ENCODE measurements at regions not wholly inside any gene's neighbourhood (a gene's known extent, or its start where the extent isn't known, plus 50 kb on each side); places are given as distances from the start of the nearest gene placed in this dataset.

DNA sequence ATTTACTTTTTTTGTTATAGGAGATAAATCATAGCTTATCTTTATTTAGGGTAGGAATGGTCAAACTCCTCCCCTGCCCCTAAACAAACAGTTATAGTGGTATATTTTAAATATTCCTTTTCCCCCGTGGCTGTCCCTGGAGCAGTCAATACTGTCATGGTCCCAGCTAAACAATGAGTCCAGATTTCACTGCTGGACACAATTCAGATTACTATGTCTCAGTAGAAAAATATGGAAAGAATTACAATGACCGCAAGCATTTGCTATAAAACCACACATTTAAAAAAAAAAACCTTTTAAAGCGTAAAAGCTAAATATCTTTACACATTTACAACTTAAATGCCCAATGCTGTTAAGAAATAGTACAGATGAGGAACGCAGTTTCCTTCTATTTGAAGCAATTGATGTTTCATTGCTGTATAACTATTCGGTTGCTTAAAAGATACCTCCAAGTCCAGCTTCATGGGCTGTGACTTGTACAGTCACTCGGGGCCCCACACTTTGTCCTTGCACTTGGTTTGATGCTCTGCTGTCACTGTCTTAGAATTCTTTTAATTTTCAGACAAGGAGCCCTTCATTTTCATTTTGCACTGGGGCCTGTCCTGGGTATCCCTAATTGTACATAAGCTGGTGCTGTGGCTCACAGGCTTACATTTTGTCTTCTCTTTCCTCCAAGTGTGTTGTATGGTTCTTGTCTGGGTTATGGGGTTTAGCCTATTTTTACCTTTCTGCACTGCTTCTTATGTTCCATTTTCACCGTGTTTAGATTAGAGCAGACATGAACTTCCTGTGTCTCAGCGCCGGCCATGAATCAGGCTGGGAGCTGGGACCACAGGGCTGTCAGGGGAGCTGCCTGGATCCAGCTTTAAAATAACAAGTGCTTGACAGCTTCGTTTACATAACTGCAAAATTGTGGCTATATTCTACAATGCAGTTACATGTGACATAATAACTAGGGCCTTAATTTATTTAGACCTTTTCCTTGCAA, 530.2 kb upstream of the FZD8 start:
- DNase-seq (ENCODE audit: low read depth): no peak

DNA sequence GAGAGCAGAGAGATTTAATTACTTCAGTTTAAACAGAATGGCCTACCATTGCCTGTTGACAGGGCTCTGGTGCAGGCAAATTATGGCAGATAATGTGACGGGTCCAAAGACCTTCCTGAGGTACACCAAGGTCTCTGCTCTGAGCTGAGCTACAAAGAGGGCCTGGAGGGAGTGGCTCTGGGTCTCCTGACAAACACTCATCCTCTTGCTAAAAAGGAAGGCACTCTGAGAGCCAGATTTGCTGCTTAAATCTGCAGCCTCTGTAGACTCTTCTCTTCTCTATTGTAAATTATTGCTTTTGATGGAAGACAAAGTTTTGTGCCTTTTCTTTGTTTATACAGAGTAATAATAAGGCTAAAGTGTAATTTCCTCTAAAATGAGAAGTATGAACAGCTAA, 529.5 kb upstream of the FZD8 start:
- DNase-seq (ENCODE audit: low read depth): no peak

DNA sequence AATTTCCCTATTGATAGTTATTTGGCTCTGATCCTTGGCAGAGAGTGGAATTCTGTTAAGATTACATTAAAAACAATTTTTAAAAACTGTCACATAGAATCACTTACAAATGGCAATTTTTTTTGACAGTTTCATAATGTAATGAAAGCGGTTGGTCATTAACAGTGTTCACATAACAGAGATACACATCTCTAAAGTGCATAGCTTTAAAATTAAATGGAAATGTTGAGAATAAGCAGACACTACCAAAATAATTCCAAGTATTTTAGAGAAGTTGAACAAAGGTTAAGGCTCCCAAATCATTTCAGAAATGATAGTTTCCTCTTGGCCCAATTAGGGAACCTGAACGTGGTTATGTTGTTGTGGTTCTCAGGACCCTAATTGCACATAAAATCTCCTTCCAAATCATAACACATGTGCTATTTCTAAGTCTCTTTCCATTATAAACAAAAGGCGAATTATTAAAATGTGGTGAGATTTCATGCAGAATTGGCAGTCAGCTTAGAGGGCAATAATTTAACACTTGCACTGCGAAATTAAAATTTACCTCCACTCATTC, 528.9 kb upstream of the FZD8 start:
- DNase-seq (ENCODE audit: low read depth): no peak

DNA sequence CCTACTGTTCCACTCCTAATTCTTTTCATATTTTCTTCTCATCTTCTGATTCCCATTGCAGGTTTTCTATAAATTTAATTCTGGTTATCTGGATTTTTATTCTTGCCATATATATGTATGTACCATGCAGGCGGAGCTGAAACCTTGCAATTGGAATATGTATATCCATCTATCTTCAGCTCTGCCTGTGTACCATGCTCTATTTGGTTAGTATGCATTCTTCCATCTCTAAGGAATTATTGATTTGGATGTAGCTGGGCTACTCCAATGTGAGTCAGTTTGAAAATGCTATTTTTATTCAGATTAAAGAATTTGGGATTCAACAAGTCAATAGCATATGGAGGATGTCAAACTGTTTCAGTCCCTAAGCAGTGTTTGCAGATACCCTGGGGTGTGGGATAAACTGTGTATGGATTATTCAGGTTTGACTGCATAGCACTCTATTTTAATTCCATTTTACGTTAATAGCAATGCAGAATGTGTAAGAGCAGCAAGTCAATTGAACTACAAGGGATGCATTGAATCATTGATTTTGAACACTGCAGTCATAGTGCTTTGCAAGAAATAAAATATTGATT, 528.1 kb upstream of the FZD8 start:
- DNase-seq (ENCODE audit: low read depth): no peak

DNA sequence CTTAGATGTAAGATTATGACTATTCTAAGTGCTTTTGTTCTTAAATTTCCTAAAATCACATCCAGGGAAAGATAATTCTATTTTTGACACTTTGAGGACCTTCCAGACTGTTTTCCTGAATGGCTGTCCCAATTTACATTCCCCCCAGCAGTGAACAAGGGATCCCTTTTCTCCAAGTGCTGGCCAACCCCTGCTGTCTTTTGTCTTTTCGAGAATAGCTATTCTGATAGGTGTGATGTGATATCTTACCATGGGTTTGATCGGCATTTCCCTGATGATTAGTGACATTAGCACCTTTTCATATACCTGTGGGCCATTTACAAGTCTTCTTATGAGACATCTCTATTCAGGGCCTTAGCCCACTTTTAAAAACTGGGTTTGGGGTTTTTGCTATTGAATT, 526.7 kb upstream of the FZD8 start:
- DNase-seq (ENCODE audit: low read depth): no peak

DNA sequence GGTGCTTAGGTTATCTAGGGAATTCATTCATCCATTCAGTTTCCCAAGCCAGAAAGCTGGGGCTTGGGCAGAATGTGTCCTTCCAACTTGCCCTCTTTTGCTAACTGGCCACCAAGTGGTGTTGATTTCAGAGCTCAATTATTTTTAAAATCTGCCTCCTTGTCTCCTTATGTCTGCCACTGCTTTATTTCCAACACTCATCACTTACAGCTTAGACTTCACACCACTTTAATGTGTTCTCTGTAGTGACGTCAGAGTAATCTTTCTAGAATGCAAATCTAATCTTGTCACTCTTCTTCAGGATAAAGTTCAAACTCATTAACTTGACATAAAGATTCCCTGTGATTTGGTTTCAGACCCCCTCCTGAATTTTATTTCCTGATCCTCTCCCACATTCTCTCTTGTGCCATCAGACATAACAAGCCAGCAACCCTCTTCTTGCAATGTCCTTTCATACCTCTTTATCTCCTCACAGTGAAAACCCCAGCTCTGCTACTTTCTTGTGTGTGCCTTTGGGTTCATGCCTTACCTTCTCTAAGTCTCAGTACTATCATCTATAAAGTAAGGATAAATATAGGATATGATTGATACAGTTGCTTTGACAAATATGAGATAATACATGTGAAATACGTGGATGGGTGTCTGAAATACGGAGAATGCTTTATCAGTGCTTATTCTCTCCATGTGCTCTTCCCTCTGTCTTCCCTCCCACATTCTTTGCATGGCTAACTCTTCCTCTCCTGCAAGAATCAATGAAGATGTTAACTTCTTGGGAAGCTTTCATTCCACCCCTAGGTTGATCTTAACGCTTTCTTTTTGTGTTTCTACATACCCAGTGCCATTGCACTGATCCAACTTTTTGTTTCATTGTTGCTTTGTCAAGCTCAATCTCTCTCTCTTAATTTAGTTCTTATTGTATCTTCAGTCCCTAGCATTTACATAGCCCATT, 522.7 kb upstream of the FZD8 start:
- no peak for DNase-seq (ENCODE audit: low read depth)

DNA sequence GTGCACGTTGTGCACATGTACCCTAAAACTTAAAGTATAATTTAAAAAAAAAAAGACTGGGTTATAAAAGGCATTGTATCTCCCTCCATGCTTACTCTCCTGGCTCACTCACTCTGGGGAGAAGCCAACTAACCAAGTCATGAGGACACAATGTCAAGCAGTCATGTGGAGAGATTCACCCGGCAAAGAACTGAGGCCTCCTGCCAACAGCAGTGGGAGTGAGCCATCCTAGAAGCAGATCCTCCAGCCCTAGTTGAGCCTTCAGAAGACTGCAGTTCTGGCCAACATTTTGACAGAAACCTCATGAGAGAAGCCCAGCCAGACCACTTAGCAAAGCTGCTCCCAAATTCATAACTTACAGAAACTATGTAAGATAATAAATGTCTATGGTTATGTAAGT, 521.7 kb upstream of the FZD8 start:
- DNase-seq (ENCODE audit: low read depth): no peak

DNA sequence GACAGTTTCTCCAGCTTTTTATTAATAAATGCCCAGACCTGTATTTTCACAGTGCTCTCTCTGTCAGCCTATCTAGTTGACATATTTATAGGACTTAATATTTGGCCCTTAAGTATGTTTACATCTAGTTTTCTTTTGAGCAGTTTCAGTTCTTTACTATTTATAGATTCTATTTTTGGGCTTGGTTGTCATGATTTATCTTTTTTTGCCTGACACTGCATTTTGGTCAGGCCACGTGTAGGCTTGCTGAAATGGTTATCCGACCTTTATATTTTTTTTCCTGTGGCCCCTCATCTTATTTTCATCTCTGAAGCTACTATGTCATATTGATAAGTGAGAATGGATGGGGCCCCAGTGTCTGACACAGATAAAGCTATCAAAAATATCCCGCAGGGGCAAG, 515.4 kb upstream of the FZD8 start:
- no peak for DNase-seq (ENCODE audit: low read depth)

DNA sequence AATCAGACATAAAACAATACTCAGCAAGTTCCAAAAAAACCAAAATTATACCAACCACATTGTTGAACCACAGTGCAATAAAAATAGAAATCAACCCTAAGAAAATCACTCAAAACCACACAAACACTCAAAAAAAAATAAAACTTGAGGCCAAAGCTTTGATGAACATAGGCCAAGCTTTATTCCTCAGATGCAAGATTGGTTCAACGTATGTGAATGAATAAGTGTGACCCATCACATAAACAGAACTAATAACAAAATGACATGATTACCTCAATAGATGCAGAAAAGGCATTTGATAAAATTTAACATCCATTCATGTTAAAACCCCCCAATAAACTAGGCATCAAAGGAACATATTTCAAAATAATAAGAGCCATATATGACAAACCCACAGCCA, 506.1 kb upstream of the FZD8 start:
- DNase-seq (ENCODE audit: low read depth): no peak

DNA sequence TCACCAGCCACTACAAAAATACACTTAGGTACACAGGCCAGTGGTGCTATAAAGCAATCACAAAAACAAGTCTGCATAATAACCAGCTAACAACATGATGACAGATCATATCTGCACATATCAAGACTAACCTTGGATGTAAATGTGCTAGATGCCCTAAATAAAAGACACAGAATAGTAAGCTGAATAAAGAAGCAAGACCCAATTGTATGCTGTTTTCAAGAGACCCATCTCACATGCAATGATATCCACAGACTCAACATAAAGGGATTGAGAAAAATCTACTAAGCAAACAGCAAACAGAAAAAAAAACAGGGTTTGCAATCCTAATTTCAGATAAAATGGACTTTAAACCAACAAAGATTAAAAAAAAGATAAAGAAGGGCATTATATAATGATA, 505.4 kb upstream of the FZD8 start:
- no peak for DNase-seq (ENCODE audit: low read depth)

DNA sequence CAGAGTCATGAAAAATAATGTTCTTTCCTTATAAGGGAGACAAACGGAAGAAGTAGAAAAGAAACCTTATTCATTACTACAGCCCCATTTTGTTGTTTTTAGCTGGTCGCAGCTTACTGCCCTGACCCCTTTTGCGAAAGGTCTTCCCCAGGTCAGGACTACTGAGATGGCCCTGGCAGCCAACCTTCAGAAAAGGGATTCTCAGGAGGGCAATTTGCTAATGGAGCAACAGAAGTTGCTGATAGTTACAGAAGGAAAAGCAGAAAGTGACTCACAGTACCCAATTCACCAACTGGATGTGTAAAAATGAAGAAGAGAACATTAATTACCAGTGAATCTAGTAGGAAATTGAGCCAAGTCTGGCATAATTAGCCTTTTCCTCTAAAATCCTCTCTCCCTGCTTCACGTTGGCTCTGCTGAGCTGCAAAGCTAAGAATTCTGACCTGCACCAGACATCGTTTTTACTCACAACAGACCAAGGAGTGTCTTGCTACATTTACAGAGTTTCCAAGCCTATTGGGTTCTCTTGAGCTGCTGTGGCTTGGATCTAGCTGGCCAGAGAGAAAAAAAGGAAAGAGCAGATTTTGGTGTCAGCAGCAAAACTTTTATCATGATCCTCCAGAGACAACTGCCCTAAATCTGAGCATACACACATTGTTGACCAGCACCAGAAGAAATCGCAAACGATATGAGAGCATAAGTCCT, 499.9 kb upstream of the FZD8 start:
- DNase-seq (ENCODE audit: low read depth): no peak

DNA sequence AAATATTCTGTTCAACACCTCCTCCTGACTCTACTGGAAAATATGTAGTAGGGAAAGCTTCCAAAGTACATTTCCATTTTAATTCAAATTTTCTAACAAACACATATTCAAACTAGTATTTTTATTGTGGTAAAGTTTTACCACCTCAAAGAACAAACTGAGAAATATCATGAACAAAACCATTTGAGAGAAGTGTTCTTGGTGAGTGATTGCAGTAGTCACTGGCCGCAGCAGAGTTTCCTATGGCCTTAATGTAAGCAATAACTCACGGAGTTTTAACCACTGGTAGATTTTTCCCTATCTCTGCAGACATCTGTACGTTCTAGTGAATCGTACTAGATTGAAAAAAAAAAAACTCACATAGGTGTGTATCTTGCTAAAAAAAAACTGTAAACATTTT, 487.0 kb upstream of the FZD8 start:
- DNase-seq (ENCODE audit: low read depth): no peak

DNA sequence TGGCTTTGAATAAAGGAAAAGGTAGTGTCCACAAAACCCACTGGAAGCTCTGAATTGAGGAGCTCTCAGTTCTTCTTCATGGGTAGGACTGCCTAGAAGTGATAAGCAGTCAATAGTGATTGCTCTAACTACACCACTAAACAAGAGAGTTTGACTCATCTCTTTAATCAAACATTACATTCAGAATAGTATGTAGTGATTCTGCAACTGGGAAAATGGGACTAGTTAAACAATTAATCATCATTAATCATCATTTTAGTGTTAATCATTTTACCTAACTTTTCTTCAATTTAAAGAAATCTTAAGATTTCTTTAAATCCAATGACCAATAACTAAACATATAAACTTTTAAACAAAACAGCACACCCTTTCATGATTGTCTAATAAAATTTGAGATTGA, 484.0 kb upstream of the FZD8 start:
- no peak for DNase-seq (ENCODE audit: low read depth)

DNA sequence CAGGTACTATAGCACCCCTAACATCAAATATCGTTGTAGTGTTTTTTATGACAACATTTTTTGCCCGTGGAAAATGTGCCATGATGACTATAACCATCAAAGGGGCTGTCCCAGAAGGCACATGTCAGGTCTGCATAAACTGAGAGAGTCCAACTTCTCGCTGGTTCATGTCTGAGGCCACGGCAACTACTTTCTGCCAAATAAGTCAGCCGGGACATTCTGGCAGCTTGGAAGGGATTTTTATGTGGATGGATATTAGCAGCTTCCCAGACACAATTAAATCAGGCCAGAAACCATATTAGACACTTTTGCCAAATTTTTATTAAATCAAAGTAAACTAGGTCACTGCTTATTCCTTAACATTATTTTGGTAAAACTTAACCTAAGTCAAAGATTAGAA, 477.4 kb upstream of the FZD8 start:
- no peak for DNase-seq (ENCODE audit: low read depth)

DNA sequence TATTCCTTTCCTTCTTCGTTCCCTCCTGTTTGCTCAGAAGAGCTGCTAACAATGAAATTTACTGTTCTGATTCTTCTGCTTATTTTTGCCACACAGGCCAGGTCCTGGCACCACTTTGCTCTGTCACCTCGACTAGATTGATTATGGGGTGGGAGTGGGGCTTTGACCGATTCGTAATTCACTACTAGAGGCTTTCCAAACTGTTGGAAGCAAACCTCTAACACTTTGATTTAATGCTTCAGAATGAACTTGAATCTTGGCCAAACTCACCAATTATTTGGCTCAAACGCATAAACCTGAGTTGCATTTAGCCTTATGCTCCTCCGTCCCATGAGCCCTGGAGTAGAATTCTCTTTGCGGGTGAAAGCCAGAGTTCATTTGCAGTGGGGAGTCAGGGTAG, 476.2 kb upstream of the FZD8 start:
- no peak for DNase-seq (ENCODE audit: low read depth)

DNA sequence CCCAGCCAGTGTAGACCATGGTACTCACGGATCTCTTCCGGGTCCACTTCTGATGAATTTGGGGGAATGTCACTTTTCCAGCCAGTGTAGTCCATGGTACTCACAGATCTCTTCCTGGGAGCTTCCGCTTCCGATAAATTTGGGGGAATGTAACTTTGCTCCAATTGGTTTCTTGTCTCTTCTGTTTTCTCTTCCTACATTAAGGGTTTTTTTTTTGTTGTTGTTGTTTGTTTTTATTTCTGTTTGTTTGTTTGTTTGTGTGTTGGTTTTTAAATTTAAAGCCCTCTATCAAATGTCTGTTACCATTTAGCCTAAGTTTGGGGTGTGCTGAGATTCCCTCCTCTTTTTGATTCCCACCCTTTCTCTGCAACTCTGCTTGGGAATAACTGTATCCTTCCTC, 475.8 kb upstream of the FZD8 start:
- no peak for DNase-seq (ENCODE audit: low read depth)

DNA sequence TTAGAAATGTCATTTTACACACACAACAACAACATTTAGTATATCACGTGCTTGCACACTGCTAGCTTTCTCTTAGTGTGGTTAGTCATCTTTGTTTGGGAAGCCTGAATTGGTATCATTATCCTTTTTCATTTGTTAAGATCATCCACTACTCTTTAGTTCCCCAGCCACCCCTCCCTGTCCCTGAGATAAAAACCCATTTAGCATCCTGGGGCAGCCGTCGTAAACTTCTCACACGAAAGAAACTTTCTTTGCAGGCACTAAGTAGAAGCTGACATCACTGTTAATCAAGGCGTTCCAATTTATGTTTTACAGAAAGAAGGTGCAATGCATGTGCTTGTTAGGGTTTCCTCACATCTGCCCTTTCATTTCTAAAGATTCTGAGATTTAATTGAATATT, 475.1 kb upstream of the FZD8 start:
- DNase-seq (ENCODE audit: low read depth): no peak

DNA sequence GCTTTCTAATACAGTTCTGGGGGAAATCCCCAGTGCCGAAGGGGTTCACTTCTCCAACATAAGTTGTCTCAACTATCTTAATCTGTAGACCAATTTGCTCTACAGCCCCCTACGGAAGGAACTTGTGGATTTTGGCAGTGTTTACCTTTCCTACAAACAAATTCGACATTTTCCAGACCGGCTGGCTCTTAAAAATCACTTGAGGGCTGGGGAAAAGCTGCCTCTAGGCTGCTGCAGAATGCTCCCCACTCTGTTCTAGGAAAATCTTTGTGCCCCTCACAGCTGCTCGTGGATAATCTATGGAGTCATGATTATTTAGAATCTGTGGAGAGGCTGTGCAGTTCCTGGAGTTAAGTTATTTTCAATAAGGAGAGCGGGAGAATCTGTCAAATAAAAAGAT, 474.6 kb upstream of the FZD8 start:
- DNase-seq (ENCODE audit: low read depth): no peak

DNA sequence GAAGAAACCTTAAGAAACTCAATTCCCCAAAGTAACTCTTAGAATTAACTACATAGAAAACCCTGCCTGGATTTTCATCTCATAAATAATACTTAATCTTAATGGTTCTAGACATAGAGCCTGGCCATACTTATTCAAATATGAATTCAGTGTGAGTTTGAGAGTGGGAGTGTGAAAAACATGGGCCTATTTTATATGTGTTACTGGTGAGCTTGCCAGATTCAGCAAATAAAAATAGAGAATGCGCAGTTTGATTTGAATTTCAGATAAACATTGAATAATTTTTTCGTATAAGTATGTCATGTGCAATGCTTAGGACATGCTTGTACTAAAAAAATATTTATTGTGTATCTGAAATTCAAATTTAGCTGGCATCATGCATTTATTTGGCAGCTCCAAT, 473.9 kb upstream of the FZD8 start:
- no peak for DNase-seq (ENCODE audit: low read depth)

DNA sequence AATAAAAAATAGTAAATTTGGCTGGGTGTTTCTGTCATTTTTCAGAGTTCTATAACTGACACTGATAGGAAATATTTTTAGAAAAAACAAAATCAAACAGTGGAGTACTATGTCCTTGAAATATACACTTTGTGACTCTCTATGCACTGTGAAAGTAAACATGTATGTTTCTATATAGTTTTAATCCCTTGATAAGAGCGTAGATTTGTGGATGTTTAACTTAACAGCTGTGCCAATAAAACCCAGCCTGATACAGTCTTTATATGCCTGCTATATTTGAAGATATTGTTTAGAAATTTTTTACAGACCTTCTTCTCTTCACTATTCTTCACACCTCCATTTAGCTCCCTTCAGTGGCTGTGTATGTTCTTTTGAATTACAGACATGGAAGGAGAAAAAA, 473.3 kb upstream of the FZD8 start:
- no peak for DNase-seq (ENCODE audit: low read depth)

DNA sequence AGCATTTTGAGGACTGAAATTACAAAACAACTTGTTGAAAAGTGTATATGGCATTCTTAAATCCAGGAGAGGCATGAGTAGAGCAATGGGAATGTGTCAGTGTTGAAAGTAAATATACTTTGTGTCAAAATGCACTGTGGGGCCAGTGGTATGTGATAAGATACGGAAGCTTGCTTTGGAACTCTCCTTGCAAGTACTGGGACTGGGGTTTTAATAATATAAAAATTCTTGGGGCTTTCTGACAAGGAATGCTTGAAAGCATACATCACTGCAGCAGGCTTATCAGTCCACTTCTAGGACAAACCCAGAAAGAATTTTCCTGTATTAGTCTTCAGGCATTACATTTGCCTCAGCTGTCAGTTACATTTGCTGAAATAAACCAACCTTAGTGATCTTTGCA, 472.8 kb upstream of the FZD8 start:
- no peak for DNase-seq (ENCODE audit: low read depth)

DNA sequence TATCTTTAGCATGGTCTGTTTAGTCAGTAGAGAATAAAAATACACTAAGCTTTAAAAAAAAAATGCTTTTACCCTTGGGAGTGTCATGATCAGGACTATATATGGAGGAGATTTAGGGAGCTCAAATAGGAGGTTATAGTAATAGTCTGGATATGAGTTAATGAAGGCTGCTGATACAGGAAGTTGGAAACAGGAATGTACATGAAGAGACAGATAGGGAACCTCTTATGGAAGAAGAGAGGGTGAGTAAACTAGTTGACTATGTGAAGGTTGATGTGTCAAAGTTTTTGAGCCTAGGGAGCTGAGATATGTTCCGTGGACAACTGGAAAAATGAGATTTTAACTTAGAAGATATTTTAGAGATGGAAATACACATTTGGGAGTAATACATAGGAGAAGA, 472.0 kb upstream of the FZD8 start:
- no peak for DNase-seq (ENCODE audit: low read depth)

Measured in T follicular helper cell (primary cell).